Osteoblast (primary cell): ENCODE measurements at regions not wholly inside any gene's neighbourhood (a gene's known extent, or its start where the extent isn't known, plus 50 kb on each side); places are given as distances from the start of the nearest gene placed in this dataset.

Experiments used
- DNase-seq: peaks from one replicate; pipeline ENCODE4 v3.0.0; 2011; ENCODE audit warnings: low spot score, mixed read lengths; ENCODE audit not compliant: insufficient read length; ENCODE audit errors: missing footprints
- H2AFZ ChIP-seq: 2 replicates; pipeline ENCODE4 v1.6.0; 2011; ENCODE audit warnings: mild to moderate bottlenecking, low read length
- H3K27ac ChIP-seq: 2 replicates; pipeline ENCODE4 v1.5.1; 2011; ENCODE audit warnings: mild to moderate bottlenecking, low read depth, low read length, moderate library complexity
- H3K27me3 ChIP-seq: 2 replicates; pipeline ENCODE4 v1.6.0; 2012; ENCODE audit warnings: mild to moderate bottlenecking, control low read depth, inconsistent platforms, low read length, moderate library complexity; ENCODE audit not compliant: insufficient read depth
- H3K36me3 ChIP-seq: 2 replicates; pipeline ENCODE4 v1.5.1; 2011; ENCODE audit warnings: mild to moderate bottlenecking, low read length, control low read depth, moderate library complexity; ENCODE audit not compliant: insufficient read depth
- H3K4me1 ChIP-seq: 2 replicates; pipeline ENCODE4 v1.5.1; 2011; ENCODE audit warnings: mild to moderate bottlenecking, low read length, control low read depth, moderate library complexity; ENCODE audit not compliant: insufficient read depth
- H3K4me2 ChIP-seq: 2 replicates; pipeline ENCODE4 v1.6.0; 2011; ENCODE audit warnings: mild to moderate bottlenecking, low read length; ENCODE audit not compliant: insufficient read depth
- H3K4me3 ChIP-seq: fragments of 200-600 bp; sonication (generic); 3 replicates; pipeline ENCODE4 v1.5.1; 2012; ENCODE audit warnings: mild to moderate bottlenecking, low read length, inconsistent platforms; ENCODE audit not compliant: insufficient read depth
- H3K79me2 ChIP-seq: 2 replicates; pipeline ENCODE4 v1.6.0; 2012; ENCODE audit warnings: mild to moderate bottlenecking, low read length, control low read depth, inconsistent platforms; ENCODE audit not compliant: insufficient read depth
- H3K9me3 ChIP-seq: 2 replicates; pipeline ENCODE4 v1.5.1; 2011; ENCODE audit warnings: low read depth, low read length, control low read depth
- H4K20me1 ChIP-seq: 2 replicates; pipeline ENCODE4 v1.6.0; 2012; ENCODE audit warnings: mild to moderate bottlenecking, low read length, control low read depth; ENCODE audit not compliant: insufficient read depth
- CTCF ChIP-seq: IDR thresholded peaks from 2 replicates; pipeline ENCODE4 v1.5.1; 2011; ENCODE audit warnings: mild to moderate bottlenecking, low read depth, low read length, moderate library complexity; ENCODE audit errors: extremely low read depth

GRCh38 chr17:79506150-79506870 is 104.5 kb downstream of the RBFOX3 start:
- Histone ChIP-seq H3K27me3 (no peaks in the 10 kb centered on the region), H3K4me3 (no peak overlapping the region)

GRCh38 chr17:79505199-79505598 is 105.7 kb downstream of the RBFOX3 start:
- DNase-seq: no peak
- Histone ChIP-seq H3K4me2 (no peak overlapping the region), H3K9me3 (no peaks in the 10 kb centered on the region), H3K36me3 (no peaks in the 10 kb centered on the region), H3K27me3 (no peaks in the 10 kb centered on the region), H3K4me3 (no peak overlapping the region), H2AFZ (no peak overlapping the region), H3K79me2 (no peaks in the 10 kb centered on the region), H3K4me1 (no peaks in the 10 kb centered on the region), H4K20me1 (no peaks in the 10 kb centered on the region), H3K27ac (no peak overlapping the region)
- TF ChIP-seq CTCF: no peak

More at GRCh38 chr17:79506150-79506870, 104.5 kb downstream of the RBFOX3 start:
- H3K4me2 ChIP-seq: no peak overlapping the region
- DNase-seq: no peak
- H3K4me1 ChIP-seq: no peaks in the 10 kb centered on the region
- no peaks in the 10 kb centered on the region for H4K20me1 ChIP-seq
- H3K36me3 ChIP-seq: no peaks in the 10 kb centered on the region
- H3K27ac ChIP-seq: no peak overlapping the region
- no peaks in the 10 kb centered on the region for H3K9me3 ChIP-seq
- no peaks in the 10 kb centered on the region for H3K79me2 ChIP-seq
- no peak overlapping the region for H2AFZ ChIP-seq
- no peak for TF ChIP-seq CTCF

- no peak for DNase-seq
- Histone ChIP-seq H3K4me3 (no peak overlapping the region), H3K4me2 (no peak overlapping the region), H3K4me1 (no peaks in the 10 kb centered on the region), H3K36me3 (no peaks in the 10 kb centered on the region), H3K27ac (no peak overlapping the region), H2AFZ (no peak overlapping the region), H3K27me3 (no peaks in the 10 kb centered on the region), H3K79me2 (no peaks in the 10 kb centered on the region), H3K9me3 (no peaks in the 10 kb centered on the region), H4K20me1 (no peaks in the 10 kb centered on the region)
- no peak for TF ChIP-seq CTCF
Observed at GRCh38 chr17:79504181-79504605, 106.7 kb downstream of the RBFOX3 start.

- DNase-seq: no peak
- Histone ChIP-seq H3K27me3 (no peaks in the 10 kb centered on the region), H3K4me3 (no peak overlapping the region), H3K36me3 (no peaks in the 10 kb centered on the region), H3K79me2 (no peaks in the 10 kb centered on the region), H3K9me3 (no peaks in the 10 kb centered on the region), H2AFZ (no peak overlapping the region), H3K4me2 (no peak overlapping the region), H3K4me1 (no peaks in the 10 kb centered on the region), H3K27ac (no peak overlapping the region), H4K20me1 (no peaks in the 10 kb centered on the region)
- no peak for TF ChIP-seq CTCF
Observed at GRCh38 chr17:79503126-79503839, 107.6 kb downstream of the RBFOX3 start.
